Mesenteric fat pad (tissue), 1 donor: ENCODE measurements at regions not wholly inside any gene's neighbourhood (a gene's known extent, or its start where the extent isn't known, plus 50 kb on each side); places are given as distances from the start of the nearest gene placed in this dataset.
"Not testable (repeated sequence)": the region's sequence is repeated elsewhere in the genome, so short reads cannot be mapped to it uniquely, and the experiment has no call there.

Experiments
- DNase-seq: peaks from one replicate; pipeline ENCODE4 v3.0.0-alpha.2; 2020; ENCODE audit warnings: low spot score
- donor health status: DM: yes; HTN: yes; CAD: no.

DNA sequence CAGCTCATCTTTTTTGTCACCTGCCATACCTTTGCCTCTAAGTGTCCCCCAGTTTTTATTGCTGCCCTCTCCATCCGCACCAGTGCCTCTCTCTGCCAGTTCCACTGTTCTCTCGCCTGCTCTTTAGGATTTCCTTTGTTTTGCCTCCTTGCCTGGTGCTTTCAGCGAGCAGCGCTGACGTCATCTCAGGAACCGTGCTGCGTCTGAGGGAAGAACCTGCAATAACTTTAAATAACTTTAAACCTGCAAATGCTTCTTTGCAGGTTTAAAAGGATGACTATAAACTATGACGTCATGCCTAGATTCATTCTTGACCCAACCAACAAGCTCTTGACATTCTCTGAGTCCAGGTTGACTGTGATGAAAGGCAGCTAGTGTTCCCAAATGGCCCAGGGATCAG lies 105.1 kb downstream of the LRRC74B start:
- not testable (repeated sequence) for DNase-seq

DNA sequence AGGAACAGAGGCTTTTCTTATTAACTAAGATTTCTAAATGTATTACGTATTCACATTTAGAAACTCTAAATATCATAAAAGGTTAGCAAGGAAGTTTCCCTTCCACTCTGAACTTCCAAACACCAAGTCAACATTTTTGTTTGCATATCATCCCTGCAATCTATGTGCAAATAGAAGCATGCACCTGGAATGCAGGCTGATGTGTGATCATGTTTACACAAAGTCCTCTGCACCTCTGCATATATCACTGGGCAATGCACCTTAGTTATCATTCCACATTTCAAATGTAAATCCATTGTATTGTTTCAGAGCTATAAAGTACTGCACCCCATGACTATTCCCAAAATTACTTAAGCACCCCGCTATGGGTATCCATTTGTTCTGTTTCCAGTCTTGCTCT lies 142.1 kb downstream of the LRRC74B start:
- DNase-seq, result not testable (repeated sequence)

GRCh38 chr22:21212054-21212453 lies 166.3 kb downstream of the LRRC74B start:
- DNase-seq, result not testable (repeated sequence)

GRCh38 chr22:21215973-21216731 lies 167.4 kb upstream of the RIMBP3B start:
- DNase-seq, result not testable (repeated sequence)

DNA sequence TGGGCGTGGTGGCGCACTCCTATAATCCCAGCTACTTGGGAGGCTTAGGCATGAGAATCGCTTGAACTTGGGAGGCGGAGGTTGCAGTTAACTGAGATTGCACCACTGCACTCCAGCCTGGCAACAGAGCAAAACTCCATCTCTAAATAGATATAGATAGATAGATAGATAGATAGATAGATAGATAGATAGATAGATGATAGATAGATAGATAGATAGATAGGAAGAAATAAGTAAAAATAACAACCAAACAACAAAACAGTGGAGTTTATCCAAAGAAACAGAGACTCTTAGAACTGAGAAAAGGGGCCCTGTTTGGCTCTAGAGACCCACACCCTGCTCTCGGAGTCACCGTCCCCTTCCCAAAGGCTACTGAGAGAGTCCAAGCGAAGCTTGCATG lies 158.7 kb upstream of the RIMBP3B start:
- not testable (repeated sequence) for DNase-seq

DNA sequence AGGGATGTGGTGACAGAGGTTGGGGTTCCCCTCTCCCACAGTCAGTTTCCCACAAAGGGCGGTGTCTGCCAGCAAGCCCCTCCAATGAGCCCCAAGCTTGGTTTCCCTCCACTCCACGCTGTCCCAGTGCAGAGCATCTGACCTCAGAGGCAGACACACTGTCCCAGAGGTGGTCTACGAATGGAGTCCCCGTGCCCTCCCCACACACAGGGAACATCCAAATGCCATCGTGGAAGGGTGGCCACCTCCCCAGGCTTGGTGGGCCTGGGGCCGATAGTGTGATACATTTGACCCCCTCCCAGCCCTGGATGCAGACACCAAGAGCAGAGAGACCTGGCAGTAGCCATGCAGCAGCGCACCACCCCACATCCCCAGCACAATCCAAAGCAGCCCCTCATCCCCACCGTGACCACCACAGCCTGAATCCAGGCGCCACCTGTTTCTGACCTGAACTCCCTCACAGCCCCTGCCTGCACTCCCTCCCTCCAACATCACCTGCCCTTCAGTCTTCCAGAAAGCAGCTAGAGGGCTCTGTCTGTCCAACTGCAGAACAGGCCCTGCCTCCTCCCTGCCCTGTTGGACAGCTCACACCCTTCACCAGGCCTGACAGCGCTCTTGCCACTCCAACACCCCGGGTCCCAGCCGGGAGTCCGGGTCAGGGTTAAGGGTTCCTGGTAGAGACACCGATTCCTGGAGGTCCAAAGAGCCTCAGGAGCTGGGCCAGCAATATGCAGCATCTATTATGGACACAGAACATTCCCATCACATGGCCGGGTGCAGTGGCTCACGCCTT lies 156.5 kb upstream of the RIMBP3B start:
- not testable (repeated sequence) for DNase-seq

GRCh38 chr22:21251435-21251834 lies 132.1 kb upstream of the RIMBP3B start:
- DNase-seq, result not testable (repeated sequence)

GRCh38 chr22:21282646-21283045 lies 100.9 kb upstream of the RIMBP3B start:
- DNase-seq, result not testable (repeated sequence)

GRCh38 chr22:21293702-21294101 lies 89.8 kb upstream of the RIMBP3B start:
- peak; percentile 43 for DNase-seq

DNA sequence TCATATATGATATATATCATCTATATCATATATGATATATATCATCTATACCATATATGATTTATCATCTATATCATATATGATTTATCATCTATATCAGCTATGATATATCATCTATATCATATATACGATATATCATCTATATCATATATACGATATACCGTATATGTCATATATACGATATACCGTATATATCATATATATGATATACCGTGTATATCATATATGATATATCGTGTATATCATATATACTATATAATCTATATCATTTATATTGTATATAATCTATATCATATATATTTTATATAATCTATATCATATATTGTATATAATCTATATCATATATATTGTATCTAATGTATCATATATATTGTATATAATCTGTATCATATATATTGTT lies 55.9 kb upstream of the RIMBP3B start:
- DNase-seq, result not testable (repeated sequence)
